ENCODE measurements at regions not wholly inside any gene's neighbourhood (a gene's known extent, or its start where the extent isn't known, plus 50 kb on each side); places are given as distances from the start of the nearest gene placed in this dataset.

GRCh38 chr13:109666656-109667055 lies 119.7 kb downstream of the IRS2 start (continued):
- TF ChIP-seq JUND (IDR thresholded peaks at IDR 0.05; ENCODE audit: low read depth, low read length) (no peak), NR2F1 (conservative IDR thresholded peaks at IDR 0.05) (no peak), USF1 (IDR thresholded peaks at IDR 0.05; ENCODE audit: borderline replicate concordance, extremely low read length, insufficient read depth, low read depth, low read length) (no peak), TCF12 (IDR thresholded peaks at IDR 0.05; ENCODE audit: low read depth, low read length) (no peak), PKNOX1 (IDR thresholded peaks at IDR 0.05) (no peak), EZH2 (IDR thresholded peaks at IDR 0.05; ENCODE audit: borderline replicate concordance, control insufficient read depth, low read depth, low read length) (no peak), HDAC6 (IDR thresholded peaks at IDR 0.05; ENCODE audit: unreplicated experiment) (no peak), ZSCAN29 (IDR thresholded peaks at IDR 0.05) (no peak), NFIC (IDR thresholded peaks at IDR 0.05; ENCODE audit: low read depth, low read length) (no peak)

GRCh38 chr13:109665781-109666249 lies 120.6 kb downstream of the IRS2 start:
- Histone ChIP-seq H3K36me3 (ENCODE audit: control insufficient read depth in 2 of 2, insufficient read depth in 2 of 2, low read length in 1 of 2) (no peaks in the 10 kb centered on the region), H2AFZ (ENCODE audit: control insufficient read depth, low read depth, low read length) (no peak overlapping the region), H3K4me1 (ENCODE audit: control insufficient read depth, insufficient read depth, low read length) (no peaks in the 10 kb centered on the region), H3K79me2 (ENCODE audit: control insufficient read depth, insufficient read depth, low read length) (no peaks in the 10 kb centered on the region), H3K9me3 (replicated peaks; ENCODE audit: control insufficient read depth, insufficient read depth, low read length) (no peaks in the 10 kb centered on the region), H3K4me3 (no peak overlapping the region), H3K27me3 (replicated peaks in 1 of 2; ENCODE audit: control insufficient read depth in 2 of 2, insufficient read depth in 2 of 2, low read length in 1 of 2) (no peaks in the 10 kb centered on the region), H3K9ac (ENCODE audit: control insufficient read depth, insufficient read depth, low read length) (no peak overlapping the region), H4K20me1 (ENCODE audit: control insufficient read depth, insufficient read depth) (no peaks in the 10 kb centered on the region), H3K4me2 (ENCODE audit: control insufficient read depth, insufficient read depth) (no peak overlapping the region), H3K27ac (ENCODE audit: control insufficient read depth, insufficient read depth) (no peak overlapping the region)
- ChIA-PET RAD21 (ENCODE audit: unreplicated experiment) (no interaction called here), POLR2A (no interaction called here), SMC1A (ENCODE audit: uncharacterized antibody, unreplicated experiment) (interaction anchor here (0.7 kb wide), 1 partner anchor 16 kb away, joined by 3 read pairs; no protein-coding TSS in a partner anchor), CTCF (no interaction called here)
- no peak for ATAC-seq
- intact Hi-C loops (cut with micrococcal nuclease; ENCODE audit: unreplicated experiment) (no loop called here), in situ Hi-C loops (cut with MboI) (no loop called here)
- FAIRE-seq, result no peak
- no peak for DNase-seq (ENCODE audit: low read depth, low spot score)
- 31% methylated on average over 15 of the region's 15 CpGs for WGBS (ENCODE audit: insufficient coverage, insufficient replicate concordance, low lambda C conversion rate, missing lambda C conversion rate)
- no TSS peak for BruUV-seq (replicated peaks)
- TF ChIP-seq NR2F1 (conservative IDR thresholded peaks at IDR 0.05), result no peak
- no peak for TF ChIP-seq RFX5 (IDR thresholded peaks at IDR 0.05; ENCODE audit: low read depth, low read length)
- TF ChIP-seq CHD1 (IDR thresholded peaks at IDR 0.05; ENCODE audit: low read depth, low read length), result no peak
- TF ChIP-seq USF1 (IDR thresholded peaks at IDR 0.05; ENCODE audit: borderline replicate concordance, extremely low read length, insufficient read depth, low read depth, low read length), result no peak
- no peak for TF ChIP-seq ATF7 (IDR thresholded peaks at IDR 0.05; ENCODE audit: low read depth)
- TF ChIP-seq HCFC1 (IDR thresholded peaks at IDR 0.05; ENCODE audit: low read length), result no peak
- no peak for TF ChIP-seq GATAD2B (conservative IDR thresholded peaks at IDR 0.05; ENCODE audit: low read depth)
- TF ChIP-seq SMAD1 (IDR thresholded peaks at IDR 0.05; ENCODE audit: low read depth, partially characterized antibody), result no peak
- TF ChIP-seq EED (IDR thresholded peaks at IDR 0.05; ENCODE audit: low read depth), result no peak
- no peak for TF ChIP-seq IRF4 (IDR thresholded peaks at IDR 0.05; ENCODE audit: low read depth, low read length)
- no peak for TF ChIP-seq IRF3 (IDR thresholded peaks at IDR 0.05)
- no peak for TF ChIP-seq RAD51 (IDR thresholded peaks at IDR 0.05)
- TF ChIP-seq PKNOX1 (IDR thresholded peaks at IDR 0.05), result no peak
- no peak for TF ChIP-seq IKZF1 (conservative IDR thresholded peaks at IDR 0.05)

All from GM12878 (cell line).